IMR-90 (cell line): ENCODE measurements at regions not wholly inside any gene's neighbourhood (a gene's known extent, or its start where the extent isn't known, plus 50 kb on each side); places are given as distances from the start of the nearest gene placed in this dataset.

ENCODE experiments used
- ATAC-seq: fragments of 200-7000 bp; cut with Tn5 transposase; 2 replicates; pipeline ENCODE4 v1.9.1; 2020; ENCODE audit warnings: low read depth, mild to moderate bottlenecking, moderate library complexity
- BruUV-seq: library from RNA; stranded (reverse); fragments of 400-500 nt; replicated peaks from 2 replicates; lab custom pipeline; 2021; lab: Mats Ljungman, UMichigan
- CTCF ChIA-PET: fragments of 300-600 bp; formaldehyde crosslinking; extraction: SDS; loops from one replicate; lab custom pipeline; 2021; ENCODE audit warnings: antibody characterized with exemption; lab: Yijun Ruan, JAX
- POLR2A ChIA-PET: fragments of 300-600 bp; sonication (Branson Sonifier 250); formaldehyde crosslinking; loops from one replicate; lab custom pipeline; 2022; ENCODE audit warnings: antibody characterized with exemption; ENCODE audit not compliant: unreplicated experiment; lab: Charles Lee
- DNase-seq: peaks from one replicate; pipeline ENCODE4 v3.0.0; 2013
- H2AFZ ChIP-seq: replicated peaks from 2 replicates; pipeline ENCODE3; 2013; ENCODE audit warnings: low read length, mild to moderate bottlenecking; ENCODE audit not compliant: poor library complexity
- H2AK5ac ChIP-seq: 2 replicates; pipeline ENCODE4 v1.6.1; 2013; ENCODE audit warnings: low read depth, low read length, inconsistent platforms
- H2AK9ac ChIP-seq: replicated peaks from 2 replicates; pipeline ENCODE3; 2013; ENCODE audit warnings: mild to moderate bottlenecking, low read depth, low read length, moderate library complexity; ENCODE audit not compliant: poor library complexity
- H2BK120ac ChIP-seq: 2 replicates; pipeline ENCODE4 v1.6.1; 2013; ENCODE audit warnings: low read depth, low read length, inconsistent platforms
- H2BK15ac ChIP-seq: 3 replicates; pipeline ENCODE4 v1.6.1; 2013; ENCODE audit warnings: low read depth, low read length, inconsistent platforms
- H2BK20ac ChIP-seq: 2 replicates; pipeline ENCODE4 v1.6.1; 2013; ENCODE audit warnings: low read depth, mild to moderate bottlenecking, inconsistent platforms, low read length, moderate library complexity
- H2BK5ac ChIP-seq: 2 replicates; pipeline ENCODE4 v1.6.1; 2013; ENCODE audit warnings: mild to moderate bottlenecking, low read depth, low read length, inconsistent platforms; ENCODE audit not compliant: poor library complexity, severe bottlenecking
- H3K14ac ChIP-seq: replicated peaks from 2 replicates; pipeline ENCODE4 v1.6.1; 2013; ENCODE audit warnings: low read depth, low read length, inconsistent platforms
- H3K18ac ChIP-seq: 2 replicates; pipeline ENCODE4 v1.6.1; 2013; ENCODE audit warnings: low read depth, low read length, control low read depth
- H3K23ac ChIP-seq: 2 replicates; pipeline ENCODE4 v1.6.1; 2013; ENCODE audit warnings: low read depth, low read length, inconsistent platforms
- H3K27ac ChIP-seq: 2 replicates; pipeline ENCODE4 v1.5.1; 2013; ENCODE audit warnings: mild to moderate bottlenecking, control low read depth, low read length; ENCODE audit not compliant: insufficient read depth
- H3K27me3 ChIP-seq: 2 replicates; pipeline ENCODE4 v1.6.1; 2013; ENCODE audit warnings: low read length; ENCODE audit not compliant: control insufficient read depth, insufficient read depth
- H3K36me3 ChIP-seq: 2 replicates; pipeline ENCODE4 v1.6.1; 2013; ENCODE audit warnings: low read length, mixed read lengths; ENCODE audit not compliant: control insufficient read depth, insufficient read depth
- H3K4ac ChIP-seq: 2 replicates; pipeline ENCODE4 v1.6.1; 2013; ENCODE audit warnings: low read depth, low read length, inconsistent platforms
- H3K4me1 ChIP-seq: 2 replicates; pipeline ENCODE4 v1.6.1; 2013; ENCODE audit warnings: low read length, mixed read lengths; ENCODE audit not compliant: control insufficient read depth, insufficient read depth
- H3K4me2 ChIP-seq: 2 replicates; pipeline ENCODE4 v1.6.1; 2013; ENCODE audit warnings: low read depth, mild to moderate bottlenecking, control low read depth, low read length, moderate library complexity
- H3K4me3 ChIP-seq: 2 replicates; pipeline ENCODE4 v1.5.1; 2013; ENCODE audit warnings: low read depth, mild to moderate bottlenecking, control low read depth, low read length, moderate library complexity; ENCODE audit not compliant: insufficient read depth
- H3K56ac ChIP-seq: 2 replicates; pipeline ENCODE4 v1.6.1; 2013; ENCODE audit warnings: low read length, inconsistent platforms; ENCODE audit not compliant: insufficient read depth; ENCODE audit errors: extremely low read depth
- H3K79me1 ChIP-seq, 2 experiments: 2 replicates each; pipeline ENCODE4 v1.6.1; 2013; ENCODE audit warnings: low read length in 2 of 2, inconsistent platforms in 1 of 2, low read depth in 1 of 2
- H3K9ac ChIP-seq: 2 replicates; pipeline ENCODE4 v1.6.1; 2013; ENCODE audit warnings: low read depth, low read length, control low read depth
- H3K9me1 ChIP-seq: 2 replicates; pipeline ENCODE4 v1.6.1; 2013; ENCODE audit warnings: low read length, inconsistent platforms; ENCODE audit not compliant: insufficient read depth
- H3K9me3 ChIP-seq: 2 replicates; pipeline ENCODE4 v1.6.1; 2013; ENCODE audit warnings: low read length; ENCODE audit not compliant: control insufficient read depth, insufficient read depth
- H4K20me1 ChIP-seq: 2 replicates; pipeline ENCODE4 v1.6.1; 2013; ENCODE audit warnings: low read length, inconsistent platforms; ENCODE audit not compliant: insufficient read depth
- H4K5ac ChIP-seq: 2 replicates; pipeline ENCODE4 v1.6.1; 2013; ENCODE audit warnings: mild to moderate bottlenecking, low read depth, low read length, control low read depth
- H4K8ac ChIP-seq, 2 experiments: 2 replicates each; pipeline ENCODE4 v1.6.1; 2013; ENCODE audit warnings: low read depth in 2 of 2, low read length in 2 of 2, control low read depth in 1 of 2, inconsistent platforms in 1 of 2
- H4K91ac ChIP-seq: 2 replicates; pipeline ENCODE4 v1.6.1; 2013; ENCODE audit warnings: low read depth, low read length, inconsistent platforms; ENCODE audit not compliant: insufficient read depth
- BHLHE40 ChIP-seq: fragments of 150-350 bp; IDR thresholded peaks from 2 replicates; pipeline ENCODE4 v1.6.1; 2016; ENCODE audit warnings: mild to moderate bottlenecking, low read depth, low read length
- CEBPB ChIP-seq: IDR thresholded peaks from 2 replicates; pipeline ENCODE4 v1.6.1; 2012; ENCODE audit warnings: low read depth, low read length, improper control_type of control experiment
- FOS ChIP-seq: fragments of 150-350 bp; IDR thresholded peaks from 2 replicates; pipeline ENCODE4 v1.6.1; 2016; ENCODE audit warnings: low read depth, low read length
- MAFK ChIP-seq: IDR thresholded peaks from 2 replicates; pipeline ENCODE4 v1.6.1; 2012; ENCODE audit warnings: low read depth, low read length, improper control_type of control experiment
- MAZ ChIP-seq: IDR thresholded peaks from 2 replicates; pipeline ENCODE4 v1.6.1; 2012; ENCODE audit warnings: low read depth, mild to moderate bottlenecking, low read length, improper control_type of control experiment, moderate library complexity, borderline replicate concordance
- MXI1 ChIP-seq: IDR thresholded peaks from 2 replicates; pipeline ENCODE4 v1.6.1; 2012; ENCODE audit warnings: low read depth, mild to moderate bottlenecking, low read length, moderate library complexity, borderline replicate concordance
- POLR2A ChIP-seq: IDR thresholded peaks from 2 replicates; pipeline ENCODE4 v1.6.1; 2012; ENCODE audit warnings: mild to moderate bottlenecking, low read depth, low read length
- RAD21 ChIP-seq: IDR thresholded peaks from 2 replicates; pipeline ENCODE4 v1.6.1; 2012; ENCODE audit warnings: low read length, improper control_type of control experiment
- RCOR1 ChIP-seq: IDR thresholded peaks from 2 replicates; pipeline ENCODE4 v1.6.1; 2012; ENCODE audit warnings: mild to moderate bottlenecking, low read length, improper control_type of control experiment; ENCODE audit not compliant: insufficient replicate concordance
- WGBS, 2 experiments: methylation state at CpG; one replicate each; pipeline versions ENCODE4 v1.1.5 to v1.1.7; 2013; ENCODE audit warnings: missing lambda C conversion rate in 2 of 2; ENCODE audit not compliant: insufficient read length in 1 of 2; ENCODE audit errors: extremely low coverage in 2 of 2; 5-methylcytosine and 5-hydroxymethylcytosine counted together
- dilution Hi-C: fragments of 300-500 bp; cut with HindIII; formaldehyde crosslinking; loops from one replicate; pipeline ENCODE4 v1.14.3; 2018; ENCODE audit warnings: low sequenced_read_pairs; ENCODE audit not compliant: unreplicated experiment
- in situ Hi-C: fragments of 300-500 bp; cut with MboI; formaldehyde crosslinking; loops from 3 replicates; pipeline ENCODE4 v1.14.3; 2019; ENCODE audit warnings: low sequenced_read_pairs, inconsistent platforms, mixed read lengths
- intact Hi-C: fragments of 100-400 bp; cut with micrococcal nuclease; formaldehyde crosslinking; loops from 2 replicates; pipeline ENCODE4 v1.10.0; 2022
- TF ChIP-seq, protein P1 (sequence below): fragments of 150-350 bp; IDR thresholded peaks from 2 replicates; pipeline ENCODE4 v1.6.1; 2016; ENCODE audit warnings: low read depth, mild to moderate bottlenecking, low read length, moderate library complexity, borderline replicate concordance
- TF ChIP-seq, protein P2 (sequence below): fragments of 150-350 bp; IDR thresholded peaks from 2 replicates; pipeline ENCODE4 v1.6.1; 2017; ENCODE audit warnings: mild to moderate bottlenecking, antibody characterized with exemption, low read length, low read depth
- TF ChIP-seq, protein P3 (sequence below): conservative IDR thresholded peaks from 2 replicates; pipeline ENCODE4 v1.5.1; 2012; ENCODE audit warnings: mild to moderate bottlenecking, low read depth, low read length, improper control_type of control experiment

DNA sequence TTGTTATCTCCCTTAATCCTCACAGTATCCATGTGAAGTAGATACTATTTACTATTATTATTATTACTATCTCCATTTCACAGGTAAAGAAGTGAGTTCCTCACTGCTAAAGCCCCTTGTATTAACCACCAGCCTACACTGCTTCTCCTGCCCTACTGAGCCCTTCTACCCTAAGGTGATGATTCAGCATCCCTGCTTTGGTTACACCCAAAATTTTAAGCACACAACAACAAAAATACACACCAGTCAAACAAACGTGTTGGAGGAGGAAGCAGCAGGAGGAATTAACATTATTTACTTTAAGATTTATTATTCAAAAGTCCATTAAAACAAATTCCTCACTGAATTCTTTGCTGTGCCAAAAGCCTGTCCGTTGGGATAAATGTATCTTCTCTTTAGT is 370.2 kb upstream of the BRINP1 start:
- Histone ChIP-seq H2BK15ac (no peak overlapping the region), H3K79me1 (no peaks in the 10 kb centered on the region), H3K9me1 (no peaks in the 10 kb centered on the region), H2BK20ac (no peak overlapping the region), H2BK120ac (no peak overlapping the region), H3K14ac (no peak overlapping the region), H3K4me1 (no peaks in the 10 kb centered on the region), H3K18ac (no peak overlapping the region), H3K4me2 (no peak overlapping the region), H3K4ac (no peak overlapping the region), H4K8ac (no peak overlapping the region), H2AK5ac (no peak overlapping the region), H3K23ac (no peak overlapping the region), H2BK5ac (no peak overlapping the region), H3K27ac (no peak overlapping the region), H3K4me3 (no peak overlapping the region), H3K27me3 (no peaks in the 10 kb centered on the region), H3K9ac (no peak overlapping the region), H3K9me3 (peaks cover 6% of the 10 kb centered on the region), H4K20me1 (no peaks in the 10 kb centered on the region), H4K91ac (no peak overlapping the region), H3K36me3 (no peaks in the 10 kb centered on the region), H2AK9ac (no peak overlapping the region), H4K5ac (no peak overlapping the region), H2AFZ (no peak overlapping the region), H3K56ac (no peak overlapping the region)
- TF ChIP-seq MAFK (no peak), MAZ (no peak), MXI1 (no peak), FOS (no peak), POLR2A (no peak), RAD21 (no peak), RCOR1 (no peak), BHLHE40 (no peak), CEBPB (no peak)
- TF ChIP-seq, protein P1, sequence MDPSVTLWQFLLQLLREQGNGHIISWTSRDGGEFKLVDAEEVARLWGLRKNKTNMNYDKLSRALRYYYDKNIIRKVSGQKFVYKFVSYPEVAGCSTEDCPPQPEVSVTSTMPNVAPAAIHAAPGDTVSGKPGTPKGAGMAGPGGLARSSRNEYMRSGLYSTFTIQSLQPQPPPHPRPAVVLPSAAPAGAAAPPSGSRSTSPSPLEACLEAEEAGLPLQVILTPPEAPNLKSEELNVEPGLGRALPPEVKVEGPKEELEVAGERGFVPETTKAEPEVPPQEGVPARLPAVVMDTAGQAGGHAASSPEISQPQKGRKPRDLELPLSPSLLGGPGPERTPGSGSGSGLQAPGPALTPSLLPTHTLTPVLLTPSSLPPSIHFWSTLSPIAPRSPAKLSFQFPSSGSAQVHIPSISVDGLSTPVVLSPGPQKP, result no peak
- TF ChIP-seq, protein P2, sequence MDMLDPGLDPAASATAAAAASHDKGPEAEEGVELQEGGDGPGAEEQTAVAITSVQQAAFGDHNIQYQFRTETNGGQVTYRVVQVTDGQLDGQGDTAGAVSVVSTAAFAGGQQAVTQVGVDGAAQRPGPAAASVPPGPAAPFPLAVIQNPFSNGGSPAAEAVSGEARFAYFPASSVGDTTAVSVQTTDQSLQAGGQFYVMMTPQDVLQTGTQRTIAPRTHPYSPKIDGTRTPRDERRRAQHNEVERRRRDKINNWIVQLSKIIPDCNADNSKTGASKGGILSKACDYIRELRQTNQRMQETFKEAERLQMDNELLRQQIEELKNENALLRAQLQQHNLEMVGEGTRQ, result no peak
- TF ChIP-seq, protein P3, sequence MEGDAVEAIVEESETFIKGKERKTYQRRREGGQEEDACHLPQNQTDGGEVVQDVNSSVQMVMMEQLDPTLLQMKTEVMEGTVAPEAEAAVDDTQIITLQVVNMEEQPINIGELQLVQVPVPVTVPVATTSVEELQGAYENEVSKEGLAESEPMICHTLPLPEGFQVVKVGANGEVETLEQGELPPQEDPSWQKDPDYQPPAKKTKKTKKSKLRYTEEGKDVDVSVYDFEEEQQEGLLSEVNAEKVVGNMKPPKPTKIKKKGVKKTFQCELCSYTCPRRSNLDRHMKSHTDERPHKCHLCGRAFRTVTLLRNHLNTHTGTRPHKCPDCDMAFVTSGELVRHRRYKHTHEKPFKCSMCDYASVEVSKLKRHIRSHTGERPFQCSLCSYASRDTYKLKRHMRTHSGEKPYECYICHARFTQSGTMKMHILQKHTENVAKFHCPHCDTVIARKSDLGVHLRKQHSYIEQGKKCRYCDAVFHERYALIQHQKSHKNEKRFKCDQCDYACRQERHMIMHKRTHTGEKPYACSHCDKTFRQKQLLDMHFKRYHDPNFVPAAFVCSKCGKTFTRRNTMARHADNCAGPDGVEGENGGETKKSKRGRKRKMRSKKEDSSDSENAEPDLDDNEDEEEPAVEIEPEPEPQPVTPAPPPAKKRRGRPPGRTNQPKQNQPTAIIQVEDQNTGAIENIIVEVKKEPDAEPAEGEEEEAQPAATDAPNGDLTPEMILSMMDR, result no peak
- dilution Hi-C loops (no loop called here), intact Hi-C loops (no loop called here), in situ Hi-C loops (no loop called here)
- BruUV-seq, result no TSS peak
- ChIA-PET POLR2A (no interaction called here), CTCF (no interaction called here)
- WGBS, 2 experiments, result no CpG with 5 or more reads among the region's 2 CpGs
- DNase-seq, result no peak
- no peak for ATAC-seq
